ENCODE measurements at regions not wholly inside any gene's neighbourhood (a gene's known extent, or its start where the extent isn't known, plus 50 kb on each side); places are given as distances from the start of the nearest gene placed in this dataset.

GRCh38 chr2:10989151-10989550 is 77.4 kb downstream of the KCNF1 start:
- ChIA-PET CTCF (interaction anchor here (0.6 kb wide), 1 partner anchor 29 kb away, joined by 3 read pairs; no protein-coding TSS in a partner anchor), POLR2A (no interaction called here)
- no peak for TF ChIP-seq CTCF (IDR thresholded peaks at IDR 0.05; ENCODE audit: control extremely low read depth, extremely low read depth, low read depth, missing control alignments)
- DNase-seq (ENCODE audit: extremely low spot score), result no peak

DNA sequence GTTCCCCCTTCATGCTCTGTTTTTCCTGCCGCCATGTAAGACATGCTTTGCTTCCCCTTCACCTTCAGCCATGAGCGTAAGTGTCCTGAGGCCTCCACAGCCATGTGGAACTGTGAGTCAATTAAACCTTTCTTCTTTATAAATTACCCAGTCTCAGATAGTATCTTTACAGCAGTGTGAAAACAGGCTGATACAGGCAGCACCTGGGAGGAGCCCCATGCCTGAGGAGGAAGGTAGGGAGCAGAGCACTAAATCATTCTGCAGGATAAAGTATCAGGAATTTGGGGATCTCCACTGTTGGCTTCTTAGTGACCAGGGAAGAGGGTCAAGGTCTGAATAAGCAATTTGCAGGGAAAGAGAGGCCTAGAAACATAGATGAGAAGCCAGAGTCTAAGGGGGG is 78.0 kb downstream of the KCNF1 start:
- TF ChIP-seq CTCF (IDR thresholded peaks at IDR 0.05; ENCODE audit: control extremely low read depth, extremely low read depth, low read depth, missing control alignments), result no peak
- POLR2A ChIA-PET, result no interaction called here
- no peak for DNase-seq (ENCODE audit: extremely low spot score)
- CTCF ChIA-PET, result interaction anchor here (1.4 kb wide), 1 partner anchor 14 kb away, joined by 4 read pairs; no protein-coding TSS in a partner anchor

- TF ChIP-seq CTCF (IDR thresholded peaks at IDR 0.05; ENCODE audit: control extremely low read depth, extremely low read depth, low read depth, missing control alignments), result no peak
- CTCF ChIA-PET, result interaction anchor here (1.4 kb wide), 1 partner anchor 13 kb away, joined by 4 read pairs; no protein-coding TSS in a partner anchor
- POLR2A ChIA-PET, result no interaction called here
- DNase-seq (ENCODE audit: extremely low spot score), result no peak
Observed at GRCh38 chr2:10990561-10991111, 78.9 kb downstream of the KCNF1 start.

DNA sequence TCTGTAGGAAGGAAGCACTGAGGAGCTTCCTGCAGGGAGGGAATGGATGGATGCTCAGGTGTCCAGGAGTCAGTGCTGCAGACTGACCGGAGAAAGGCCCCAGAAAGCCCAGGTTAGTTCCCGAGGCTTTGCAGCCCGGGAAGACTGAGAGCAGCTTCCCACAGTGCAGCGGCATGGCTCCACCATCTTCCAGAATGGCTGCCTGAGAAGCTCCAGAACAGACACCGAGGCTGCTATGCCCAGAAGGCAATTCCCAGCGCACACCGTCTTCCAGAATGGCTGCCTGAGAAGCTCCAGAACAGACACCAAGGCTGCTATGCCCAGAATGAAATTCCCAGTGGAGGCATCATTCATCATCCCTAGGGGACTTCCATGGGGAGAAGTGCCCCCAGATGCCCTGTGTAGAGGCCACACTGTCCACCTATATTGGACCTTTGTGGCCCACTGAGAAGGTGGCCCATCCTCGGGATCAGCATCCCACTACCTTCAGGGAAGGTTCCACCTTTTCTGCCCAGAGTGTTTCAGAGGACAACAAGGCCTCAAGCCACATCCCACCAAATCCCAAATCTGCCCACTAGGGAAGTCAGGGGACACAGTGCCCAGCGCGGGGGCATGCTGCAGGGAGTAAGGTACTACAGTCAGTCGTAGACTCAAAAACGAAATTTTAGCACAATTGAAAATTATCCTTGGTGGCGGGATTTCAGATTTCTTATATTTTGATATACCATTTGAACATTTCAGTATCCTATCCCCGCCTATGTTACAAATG is 80.5 kb downstream of the KCNF1 start:
- POLR2A ChIA-PET, result no interaction called here
- CTCF ChIA-PET, result no interaction called here

DNA sequence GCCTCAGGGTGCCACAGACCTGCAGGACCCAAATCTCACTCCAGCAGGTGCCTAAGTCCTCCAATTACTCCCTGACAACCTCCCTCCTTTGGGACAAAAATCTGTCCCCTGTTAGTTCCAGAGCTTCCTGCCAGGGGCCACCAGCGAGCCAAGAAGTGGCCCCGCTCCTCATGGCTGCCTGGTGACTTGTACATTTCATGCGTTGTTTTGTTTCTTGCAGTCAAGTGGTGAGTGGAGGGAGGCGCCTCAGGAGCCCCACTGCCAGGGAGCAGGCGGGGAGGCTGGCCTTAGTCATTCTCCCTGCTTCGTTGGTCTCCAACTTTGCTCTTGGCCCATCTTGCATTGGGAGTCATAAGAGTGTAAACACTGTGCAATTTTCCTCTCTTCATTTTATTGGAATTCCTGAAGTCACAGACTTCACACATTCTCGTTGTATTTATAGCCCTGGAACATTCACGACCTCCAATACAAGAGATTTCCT is 81.3 kb downstream of the KCNF1 start:
- no peak for DNase-seq (ENCODE audit: extremely low spot score)
- no peak for TF ChIP-seq CTCF (IDR thresholded peaks at IDR 0.05; ENCODE audit: control extremely low read depth, extremely low read depth, low read depth, missing control alignments)
- CTCF ChIA-PET, result no interaction called here
- POLR2A ChIA-PET, result no interaction called here

More for the DNA sequence above, 80.5 kb downstream of the KCNF1 start:
- no peak for TF ChIP-seq CTCF (IDR thresholded peaks at IDR 0.05; ENCODE audit: control extremely low read depth, extremely low read depth, low read depth, missing control alignments)
- no peak for DNase-seq (ENCODE audit: extremely low spot score)

DNA sequence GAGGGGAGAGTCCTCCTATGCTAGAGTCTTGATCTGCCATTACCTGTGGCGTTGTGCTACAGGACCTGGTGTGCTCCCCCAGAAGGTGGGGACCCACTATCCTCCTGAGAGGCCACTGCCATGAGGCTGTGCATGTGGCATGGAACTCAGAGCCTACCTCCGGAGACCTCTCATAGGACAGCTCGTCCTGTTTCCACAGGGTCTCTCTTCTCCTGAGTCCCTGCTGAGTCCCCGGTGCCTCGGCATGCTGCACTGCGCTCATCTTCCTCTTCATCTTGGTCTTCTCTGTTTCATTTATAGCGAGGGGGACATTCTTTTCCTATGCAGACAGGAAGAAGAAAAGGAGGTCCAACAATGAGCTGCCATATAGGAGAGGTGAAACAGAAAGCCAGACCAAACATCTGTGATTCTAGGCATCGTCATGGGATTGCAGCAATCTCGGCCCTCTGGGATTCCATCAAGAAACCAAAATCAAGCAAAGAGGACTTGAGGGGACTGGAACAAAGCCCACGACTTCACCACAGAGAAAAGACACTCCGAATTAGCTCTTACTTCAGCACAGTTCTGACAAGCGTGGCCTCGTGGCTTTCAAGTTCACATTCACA is 83.7 kb downstream of the KCNF1 start:
- no peak for TF ChIP-seq CTCF (IDR thresholded peaks at IDR 0.05; ENCODE audit: control extremely low read depth, extremely low read depth, low read depth, missing control alignments)
- CTCF ChIA-PET, result no interaction called here
- POLR2A ChIA-PET, result no interaction called here
- DNase-seq (ENCODE audit: extremely low spot score), result no peak

Measured in GM10248 (cell line).